NCI-H82 treated with DMSO at 0.1 percent for 48 hours (cell line): ENCODE measurements at regions not wholly inside any gene's neighbourhood (a gene's known extent, or its start where the extent isn't known, plus 50 kb on each side); places are given as distances from the start of the nearest gene placed in this dataset.

Experiments used
- DNase-seq: peaks from one replicate; lab custom pipeline; 2025; ENCODE audit not compliant: unreplicated experiment; lab: John Stamatoyannopoulos, UW

- no peak for DNase-seq
Observed at GRCh38 chr9:93730648-93731047, 154.3 kb downstream of the PHF2 start.

- no peak for DNase-seq
Observed at GRCh38 chr9:93730217-93730616, 153.8 kb downstream of the PHF2 start.
